ENCODE measurements at regions not wholly inside any gene's neighbourhood (a gene's known extent, or its start where the extent isn't known, plus 50 kb on each side); places are given as distances from the start of the nearest gene placed in this dataset.

- no peak for TF ChIP-seq POLR2AphosphoS5 (IDR thresholded peaks at IDR 0.05; ENCODE audit: low read depth)
- no peak for TF ChIP-seq CTCF (IDR thresholded peaks at IDR 0.05; ENCODE audit: insufficient read depth, low read length)
- TF ChIP-seq, protein P1, sequence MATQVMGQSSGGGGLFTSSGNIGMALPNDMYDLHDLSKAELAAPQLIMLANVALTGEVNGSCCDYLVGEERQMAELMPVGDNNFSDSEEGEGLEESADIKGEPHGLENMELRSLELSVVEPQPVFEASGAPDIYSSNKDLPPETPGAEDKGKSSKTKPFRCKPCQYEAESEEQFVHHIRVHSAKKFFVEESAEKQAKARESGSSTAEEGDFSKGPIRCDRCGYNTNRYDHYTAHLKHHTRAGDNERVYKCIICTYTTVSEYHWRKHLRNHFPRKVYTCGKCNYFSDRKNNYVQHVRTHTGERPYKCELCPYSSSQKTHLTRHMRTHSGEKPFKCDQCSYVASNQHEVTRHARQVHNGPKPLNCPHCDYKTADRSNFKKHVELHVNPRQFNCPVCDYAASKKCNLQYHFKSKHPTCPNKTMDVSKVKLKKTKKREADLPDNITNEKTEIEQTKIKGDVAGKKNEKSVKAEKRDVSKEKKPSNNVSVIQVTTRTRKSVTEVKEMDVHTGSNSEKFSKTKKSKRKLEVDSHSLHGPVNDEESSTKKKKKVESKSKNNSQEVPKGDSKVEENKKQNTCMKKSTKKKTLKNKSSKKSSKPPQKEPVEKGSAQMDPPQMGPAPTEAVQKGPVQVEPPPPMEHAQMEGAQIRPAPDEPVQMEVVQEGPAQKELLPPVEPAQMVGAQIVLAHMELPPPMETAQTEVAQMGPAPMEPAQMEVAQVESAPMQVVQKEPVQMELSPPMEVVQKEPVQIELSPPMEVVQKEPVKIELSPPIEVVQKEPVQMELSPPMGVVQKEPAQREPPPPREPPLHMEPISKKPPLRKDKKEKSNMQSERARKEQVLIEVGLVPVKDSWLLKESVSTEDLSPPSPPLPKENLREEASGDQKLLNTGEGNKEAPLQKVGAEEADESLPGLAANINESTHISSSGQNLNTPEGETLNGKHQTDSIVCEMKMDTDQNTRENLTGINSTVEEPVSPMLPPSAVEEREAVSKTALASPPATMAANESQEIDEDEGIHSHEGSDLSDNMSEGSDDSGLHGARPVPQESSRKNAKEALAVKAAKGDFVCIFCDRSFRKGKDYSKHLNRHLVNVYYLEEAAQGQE (IDR thresholded peaks at IDR 0.05; ENCODE audit: insufficient replicate concordance, low read depth), result no peak
- no peak for TF ChIP-seq SPI1 (IDR thresholded peaks at IDR 0.05; ENCODE audit: borderline replicate concordance, low read depth)
- TF ChIP-seq GABPA (IDR thresholded peaks at IDR 0.05; ENCODE audit: low read depth), result no peak
Observed at GRCh38 chr15:89409184-89410038, 74.8 kb upstream of the POLG start.

Data from HL-60 (cell line).